HG03196 (cell line): ENCODE measurements at regions not wholly inside any gene's neighbourhood (a gene's known extent, or its start where the extent isn't known, plus 50 kb on each side); places are given as distances from the start of the nearest gene placed in this dataset.

Source experiments
- ATAC-seq: cut with Tn5 transposase; IDR thresholded peaks from one replicate; pipeline ENCODE4 v1.9.1; 2021; ENCODE audit not compliant: unreplicated experiment

DNA sequence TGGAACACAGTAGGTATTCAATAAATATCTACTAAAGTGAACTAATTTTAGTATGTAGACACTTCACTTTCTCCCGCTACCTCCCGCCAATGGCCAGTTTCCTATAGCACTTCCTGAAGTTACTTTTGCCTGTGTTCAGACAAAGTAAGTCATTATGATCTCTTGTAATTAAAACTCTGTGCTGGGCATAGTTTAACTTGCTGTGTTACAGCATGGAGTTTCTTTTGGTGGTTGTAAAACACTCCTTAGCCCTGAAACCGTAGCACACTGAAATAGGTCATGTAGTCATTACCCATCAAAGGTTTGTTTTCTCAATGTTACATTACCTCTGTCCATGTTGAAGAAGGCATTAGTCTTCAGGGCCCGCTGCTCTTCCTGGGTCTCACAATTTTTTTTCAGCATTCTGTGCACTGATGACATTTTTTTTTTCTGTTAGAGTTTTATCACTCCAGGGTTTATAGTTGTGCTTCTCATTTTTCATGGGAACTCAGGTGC, 54.0 kb upstream of the CENPW start:
- ATAC-seq: no peak
